HUES6 (cell line): ENCODE measurements at regions not wholly inside any gene's neighbourhood (a gene's known extent, or its start where the extent isn't known, plus 50 kb on each side); places are given as distances from the start of the nearest gene placed in this dataset.
"Not testable (repeated sequence)": the region's sequence is repeated elsewhere in the genome, so short reads cannot be mapped to it uniquely, and the experiment has no call there.

Source experiments
- H3K27ac ChIP-seq: 2 replicates; pipeline ENCODE4 v1.7.0; 2013; ENCODE audit warnings: low read depth, mild to moderate bottlenecking, low read length, inconsistent platforms
- H3K27me3 ChIP-seq: 2 replicates; pipeline ENCODE4 v1.6.1; 2013; ENCODE audit warnings: low read length; ENCODE audit not compliant: control insufficient read depth, insufficient read depth
- H3K36me3 ChIP-seq: 2 replicates; pipeline ENCODE4 v1.6.1; 2013; ENCODE audit warnings: low read length; ENCODE audit not compliant: control insufficient read depth, insufficient read depth
- H3K4me1 ChIP-seq: 2 replicates; pipeline ENCODE4 v1.6.1; 2013; ENCODE audit warnings: low read length; ENCODE audit not compliant: control insufficient read depth, insufficient read depth
- H3K4me3 ChIP-seq: 2 replicates; pipeline ENCODE4 v1.5.1; 2013; ENCODE audit warnings: low read depth, low read length
- H3K9ac ChIP-seq: one replicate; pipeline ENCODE4 v1.6.1; 2013; ENCODE audit warnings: mild to moderate bottlenecking, low read length
- H3K9me3 ChIP-seq: 2 replicates; pipeline ENCODE4 v1.6.1; 2013; ENCODE audit warnings: low read depth, low read length; ENCODE audit not compliant: control insufficient read depth, insufficient read depth

GRCh38 chr5:96171973-96172372, 210.3 kb upstream of the ELL2 start:
- H3K27ac ChIP-seq, H3K9me3 ChIP-seq, H3K4me1 ChIP-seq, H3K27me3 ChIP-seq, H3K36me3 ChIP-seq: not testable (repeated sequence)
- Histone ChIP-seq H3K4me3 (peak overlapping the region; percentile 42; the same call in 1 of the 2 replicates), H3K9ac (peak overlapping the region; percentile 38)

- H3K9ac ChIP-seq, H3K9me3 ChIP-seq, H3K4me3 ChIP-seq, H3K4me1 ChIP-seq, H3K27ac ChIP-seq, H3K36me3 ChIP-seq, H3K27me3 ChIP-seq: not testable (repeated sequence)
Observed at GRCh38 chr5:96170481-96171125, 209.0 kb upstream of the ELL2 start.

GRCh38 chr5:96168833-96169232, 207.2 kb upstream of the ELL2 start:
- H3K27me3 ChIP-seq, H3K4me3 ChIP-seq, H3K9me3 ChIP-seq, H3K36me3 ChIP-seq, H3K4me1 ChIP-seq, H3K27ac ChIP-seq, H3K9ac ChIP-seq: not testable (repeated sequence)

- Histone ChIP-seq H3K9ac (no peak overlapping the region), H3K36me3 (no peaks in the 10 kb centered on the region), H3K27me3 (no peaks in the 10 kb centered on the region), H3K4me1 (peaks cover 10% of the 10 kb centered on the region; the same call in 1 of the 2 replicates), H3K9me3 (no peaks in the 10 kb centered on the region), H3K27ac (no peak overlapping the region), H3K4me3 (no peak overlapping the region)
Observed at GRCh38 chr5:96159043-96159442, 197.4 kb upstream of the ELL2 start.

- H3K4me1 ChIP-seq: peaks cover 10% of the 10 kb centered on the region; the same call in 1 of the 2 replicates
- H3K9me3 ChIP-seq: no peaks in the 10 kb centered on the region
- no peaks in the 10 kb centered on the region for H3K27me3 ChIP-seq
- H3K4me3 ChIP-seq: no peak overlapping the region
- no peak overlapping the region for H3K9ac ChIP-seq
- H3K27ac ChIP-seq: no peak overlapping the region
- H3K36me3 ChIP-seq: no peaks in the 10 kb centered on the region
Observed at GRCh38 chr5:96157841-96158291, 196.2 kb upstream of the ELL2 start.

- Histone ChIP-seq H3K4me3 (no peak overlapping the region), H3K36me3 (no peaks in the 10 kb centered on the region), H3K27me3 (no peaks in the 10 kb centered on the region), H3K4me1 (peaks cover 10% of the 10 kb centered on the region; the same call in 1 of the 2 replicates), H3K27ac (no peak overlapping the region), H3K9ac (no peak overlapping the region), H3K9me3 (no peaks in the 10 kb centered on the region)
Observed at GRCh38 chr5:96157077-96157780, 195.6 kb upstream of the ELL2 start.

GRCh38 chr5:96155147-96155546, 193.5 kb upstream of the ELL2 start:
- H3K27ac ChIP-seq: no peak overlapping the region
- H3K27me3 ChIP-seq: no peaks in the 10 kb centered on the region
- H3K9me3 ChIP-seq: no peaks in the 10 kb centered on the region
- H3K4me1 ChIP-seq: peaks cover 17% of the 10 kb centered on the region
- no peak overlapping the region for H3K9ac ChIP-seq
- no peaks in the 10 kb centered on the region for H3K36me3 ChIP-seq
- no peak overlapping the region for H3K4me3 ChIP-seq

- Histone ChIP-seq H3K9me3 (no peaks in the 10 kb centered on the region), H3K9ac (no peak overlapping the region), H3K36me3 (no peaks in the 10 kb centered on the region), H3K27me3 (no peaks in the 10 kb centered on the region), H3K27ac (no peak overlapping the region), H3K4me1 (peaks cover 15% of the 10 kb centered on the region), H3K4me3 (no peak overlapping the region)
Observed at GRCh38 chr5:96151891-96152290, 190.2 kb upstream of the ELL2 start.

GRCh38 chr5:96150007-96150406, 188.4 kb upstream of the ELL2 start:
- no peak overlapping the region for H3K27ac ChIP-seq
- no peaks in the 10 kb centered on the region for H3K27me3 ChIP-seq
- H3K9ac ChIP-seq: no peak overlapping the region
- peaks cover 27% of the 10 kb centered on the region for H3K4me1 ChIP-seq
- H3K36me3 ChIP-seq: no peaks in the 10 kb centered on the region
- no peaks in the 10 kb centered on the region for H3K9me3 ChIP-seq
- no peak overlapping the region for H3K4me3 ChIP-seq

- no peaks in the 10 kb centered on the region for H3K9me3 ChIP-seq
- H3K36me3 ChIP-seq: no peaks in the 10 kb centered on the region
- H3K4me1 ChIP-seq: peaks cover 27% of the 10 kb centered on the region
- no peaks in the 10 kb centered on the region for H3K27me3 ChIP-seq
- no peak overlapping the region for H3K9ac ChIP-seq
- no peak overlapping the region for H3K27ac ChIP-seq
- no peak overlapping the region for H3K4me3 ChIP-seq
Observed at GRCh38 chr5:96149546-96149945, 187.9 kb upstream of the ELL2 start.

- Histone ChIP-seq H3K9ac (no peak overlapping the region), H3K4me1 (peaks cover 29% of the 10 kb centered on the region), H3K9me3 (no peaks in the 10 kb centered on the region), H3K36me3 (no peaks in the 10 kb centered on the region), H3K27ac (no peak overlapping the region), H3K4me3 (no peak overlapping the region), H3K27me3 (no peaks in the 10 kb centered on the region)
Observed at GRCh38 chr5:96149021-96149420, 187.4 kb upstream of the ELL2 start.
